Activated naive CD4-positive, alpha-beta T cell treated with anti-CD3 and anti-CD28 coated beads, Interleukin-2, amount 50 U/mL, for 24 hours (primary cell): ENCODE measurements at regions not wholly inside any gene's neighbourhood (a gene's known extent, or its start where the extent isn't known, plus 50 kb on each side); places are given as distances from the start of the nearest gene placed in this dataset.
"Not testable (repeated sequence)": the region's sequence is repeated elsewhere in the genome, so short reads cannot be mapped to it uniquely, and the experiment has no call there.

Experiments
- H3K27ac Mint-ChIP-seq: one replicate; pipeline ENCODE4 v1.8.0; 2021; ENCODE audit warnings: mild to moderate bottlenecking, mixed read lengths
- H3K27me3 Mint-ChIP-seq: one replicate; pipeline ENCODE4 v1.8.0; 2021; ENCODE audit warnings: mixed read lengths
- H3K36me3 Mint-ChIP-seq: one replicate; pipeline ENCODE4 v1.8.0; 2021; ENCODE audit warnings: mixed read lengths
- H3K4me1 Mint-ChIP-seq: one replicate; pipeline ENCODE4 v1.8.0; 2021; ENCODE audit warnings: mixed read lengths
- H3K4me3 Mint-ChIP-seq: one replicate; pipeline ENCODE4 v1.8.0; 2021; ENCODE audit warnings: mild to moderate bottlenecking, mixed read lengths
- H3K9me3 Mint-ChIP-seq: one replicate; pipeline ENCODE4 v1.8.0; 2021; ENCODE audit warnings: mixed read lengths

DNA sequence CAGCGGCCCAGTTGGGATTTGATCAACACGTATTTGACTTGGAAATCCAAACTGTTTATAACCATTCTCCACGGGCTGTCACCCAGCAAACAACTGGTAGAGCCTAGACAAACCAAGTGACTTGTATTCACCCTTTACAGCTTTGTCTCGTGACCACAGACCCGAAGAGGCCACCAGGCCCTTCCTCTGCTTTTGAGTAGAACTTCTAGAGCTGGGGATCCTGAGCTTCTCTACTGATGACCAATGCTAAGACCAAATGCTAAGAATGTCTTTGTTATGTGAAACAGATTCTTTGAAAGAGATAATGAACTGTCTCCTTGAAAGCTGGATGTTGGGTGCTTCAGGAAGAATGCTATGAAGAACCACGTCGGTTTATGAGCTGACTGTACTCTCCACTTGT lies 127.0 kb upstream of the METTL14 start:
- H3K4me3 Mint-ChIP-seq, H3K27ac Mint-ChIP-seq, H3K9me3 Mint-ChIP-seq, H3K27me3 Mint-ChIP-seq, H3K36me3 Mint-ChIP-seq, H3K4me1 Mint-ChIP-seq: not testable (repeated sequence)

GRCh38 chr4:118561559-118561958 lies 123.6 kb upstream of the METTL14 start:
- not testable (repeated sequence) for H3K4me1 Mint-ChIP-seq, H3K27me3 Mint-ChIP-seq, H3K9me3 Mint-ChIP-seq, H3K36me3 Mint-ChIP-seq, H3K27ac Mint-ChIP-seq, H3K4me3 Mint-ChIP-seq

DNA sequence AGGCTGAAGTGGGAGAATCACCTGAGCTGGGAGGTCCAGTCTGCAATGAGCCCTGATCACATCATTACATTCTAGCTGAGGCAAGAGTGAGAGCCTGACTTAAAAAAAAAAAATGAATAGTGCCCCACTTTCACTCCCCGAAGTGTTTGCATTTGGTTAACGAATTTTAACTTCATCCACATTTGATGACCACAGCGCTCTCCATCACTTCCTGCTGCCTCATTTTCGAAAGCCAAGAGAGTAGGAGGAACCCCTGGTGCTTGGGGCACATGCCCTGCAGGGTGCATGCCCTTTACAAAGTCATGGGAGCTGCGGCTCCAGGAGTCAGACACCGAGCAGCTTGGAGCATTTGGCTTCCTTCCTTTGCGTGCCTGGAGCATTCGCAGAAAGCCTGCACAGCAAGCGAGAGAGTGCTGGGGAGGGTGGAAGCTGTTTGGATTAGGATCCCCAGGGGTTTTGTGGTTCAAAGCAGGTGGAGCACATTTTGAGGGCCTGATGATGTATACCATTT lies 119.1 kb upstream of the METTL14 start:
- H3K27ac Mint-ChIP-seq, H3K4me3 Mint-ChIP-seq, H3K27me3 Mint-ChIP-seq, H3K4me1 Mint-ChIP-seq, H3K36me3 Mint-ChIP-seq, H3K9me3 Mint-ChIP-seq: not testable (repeated sequence)

DNA sequence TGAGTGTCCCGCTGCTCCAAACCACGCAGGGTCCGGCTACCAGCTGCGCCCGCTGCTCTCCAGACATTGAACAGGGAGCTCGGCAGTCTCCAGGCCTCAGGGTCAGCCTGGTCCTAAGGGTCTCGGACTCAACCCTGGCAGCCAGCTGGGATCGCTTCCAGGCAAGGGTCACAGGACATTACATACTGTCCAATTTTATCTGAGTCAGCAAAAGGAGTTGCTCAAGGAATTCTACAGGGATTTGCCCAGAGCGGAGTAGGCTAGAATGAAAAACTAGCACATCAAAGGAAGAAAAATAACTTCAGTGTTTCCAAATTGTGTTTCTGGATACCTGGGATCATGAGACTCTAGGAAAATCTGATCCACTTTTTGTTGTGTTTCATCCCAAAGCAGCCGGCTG lies 112.2 kb upstream of the METTL14 start:
- not testable (repeated sequence) for H3K9me3 Mint-ChIP-seq, H3K4me3 Mint-ChIP-seq, H3K27ac Mint-ChIP-seq, H3K4me1 Mint-ChIP-seq, H3K36me3 Mint-ChIP-seq, H3K27me3 Mint-ChIP-seq

DNA sequence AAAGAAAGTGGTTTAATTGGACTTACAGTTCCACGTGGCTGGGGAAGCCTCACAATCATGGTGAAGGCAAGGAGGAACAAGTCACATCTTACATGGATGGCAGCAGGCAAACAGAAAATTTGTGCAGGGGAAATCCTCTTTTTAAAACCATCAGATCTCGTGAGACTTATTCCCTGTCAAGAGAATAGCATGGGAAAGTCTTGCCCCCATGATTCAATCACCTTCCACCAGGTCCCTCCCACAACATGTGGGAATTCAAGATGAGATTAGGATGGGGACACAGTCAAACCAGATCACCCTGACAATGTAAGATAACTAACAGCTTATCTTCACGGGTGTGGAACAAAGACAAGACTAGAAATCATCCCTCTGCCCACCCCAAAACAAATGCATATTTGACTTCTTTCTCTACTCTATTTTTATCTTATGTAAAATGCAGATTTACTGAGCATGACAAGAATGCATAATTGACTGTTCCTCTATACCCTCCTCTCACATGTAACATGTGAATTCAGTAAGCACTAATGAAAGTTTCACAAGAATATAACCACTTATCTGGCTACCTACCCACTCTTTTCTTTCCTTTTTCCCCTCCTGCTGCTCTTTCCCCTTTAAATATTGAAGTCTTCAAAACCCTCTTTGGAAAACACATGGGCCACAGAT lies 110.8 kb upstream of the METTL14 start:
- not testable (repeated sequence) for H3K27ac Mint-ChIP-seq, H3K9me3 Mint-ChIP-seq, H3K27me3 Mint-ChIP-seq, H3K36me3 Mint-ChIP-seq, H3K4me1 Mint-ChIP-seq, H3K4me3 Mint-ChIP-seq

DNA sequence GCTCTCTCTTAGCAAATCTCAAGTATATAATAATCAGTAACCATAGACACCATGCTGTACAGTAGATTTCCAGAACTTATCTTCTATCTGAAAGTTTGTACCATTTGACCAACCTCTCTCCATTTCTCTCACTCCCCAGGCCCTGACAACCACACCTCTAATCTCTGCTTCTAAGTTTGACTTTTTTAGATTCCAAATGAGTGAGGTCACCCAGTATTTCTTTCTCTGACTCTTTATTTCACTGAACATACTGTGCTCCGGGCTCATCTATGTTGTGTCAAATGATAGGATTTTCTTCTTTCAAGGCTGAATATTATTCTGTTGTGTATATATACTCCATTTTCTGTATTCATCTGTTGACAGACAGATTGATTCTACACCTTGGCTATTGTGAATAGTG lies 110.1 kb upstream of the METTL14 start:
- H3K4me1 Mint-ChIP-seq, H3K27ac Mint-ChIP-seq, H3K4me3 Mint-ChIP-seq, H3K27me3 Mint-ChIP-seq, H3K36me3 Mint-ChIP-seq, H3K9me3 Mint-ChIP-seq: not testable (repeated sequence)

- H3K27me3 Mint-ChIP-seq, H3K27ac Mint-ChIP-seq, H3K4me3 Mint-ChIP-seq, H3K36me3 Mint-ChIP-seq, H3K4me1 Mint-ChIP-seq, H3K9me3 Mint-ChIP-seq: not testable (repeated sequence)
Observed at GRCh38 chr4:118575726-118576125, 109.5 kb upstream of the METTL14 start.

DNA sequence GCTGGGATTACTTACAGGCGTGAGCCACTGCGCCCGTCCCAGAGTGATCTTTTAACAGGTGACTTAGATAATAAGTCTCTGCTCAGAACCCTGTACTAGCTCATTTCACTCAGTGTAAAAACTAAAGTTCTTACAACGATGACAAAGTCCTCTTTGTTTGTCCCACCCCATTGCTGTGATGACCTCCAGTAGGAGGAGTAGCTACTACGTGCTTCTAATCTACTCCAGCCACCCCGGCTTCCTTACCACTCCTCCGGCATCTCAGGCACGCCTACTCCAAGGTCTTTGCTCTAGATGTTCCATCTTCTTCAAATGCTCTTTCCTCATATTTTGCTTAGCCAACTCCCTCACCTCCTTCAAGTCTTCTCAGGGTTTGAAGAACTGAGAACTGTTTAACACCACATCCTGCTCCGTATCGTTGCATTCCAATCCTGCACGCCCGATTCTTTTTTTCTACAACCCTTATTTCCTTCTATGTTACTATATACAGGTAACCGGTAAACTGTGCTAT lies 108.4 kb upstream of the METTL14 start:
- not testable (repeated sequence) for H3K27me3 Mint-ChIP-seq, H3K4me3 Mint-ChIP-seq, H3K36me3 Mint-ChIP-seq, H3K9me3 Mint-ChIP-seq, H3K27ac Mint-ChIP-seq, H3K4me1 Mint-ChIP-seq

DNA sequence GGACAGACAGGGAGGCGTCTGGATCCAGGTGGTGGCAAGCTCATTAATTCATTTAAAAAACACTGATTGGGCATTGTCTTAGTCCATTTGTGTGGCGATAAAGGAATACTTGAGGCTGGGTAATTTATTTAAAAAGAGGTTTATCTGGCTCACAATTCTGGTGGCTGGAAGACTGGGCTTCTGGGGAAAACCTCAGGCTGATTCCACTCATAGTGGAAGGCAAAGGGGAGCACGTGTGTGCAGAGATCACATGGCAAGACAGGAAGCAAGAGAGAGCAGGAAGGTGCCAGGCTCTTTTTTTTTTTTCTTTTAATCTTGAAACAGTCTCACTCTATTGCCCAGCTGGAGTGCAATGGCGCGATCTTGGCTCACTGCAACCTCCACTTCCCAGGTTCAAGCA lies 100.2 kb upstream of the METTL14 start:
- Mint-ChIP-seq H3K4me3 (no peak overlapping the region), H3K36me3 (no peaks in the 10 kb centered on the region), H3K4me1 (no peaks in the 10 kb centered on the region), H3K27me3 (peaks cover 16% of the 10 kb centered on the region), H3K9me3 (no peaks in the 10 kb centered on the region), H3K27ac (no peak overlapping the region)

- Mint-ChIP-seq H3K4me3 (no peak overlapping the region), H3K9me3 (no peaks in the 10 kb centered on the region), H3K27me3 (peaks cover 14% of the 10 kb centered on the region), H3K4me1 (peaks cover 10% of the 10 kb centered on the region), H3K27ac (no peak overlapping the region), H3K36me3 (no peaks in the 10 kb centered on the region)
Observed at GRCh38 chr4:118586357-118586790, 98.8 kb upstream of the METTL14 start.

DNA sequence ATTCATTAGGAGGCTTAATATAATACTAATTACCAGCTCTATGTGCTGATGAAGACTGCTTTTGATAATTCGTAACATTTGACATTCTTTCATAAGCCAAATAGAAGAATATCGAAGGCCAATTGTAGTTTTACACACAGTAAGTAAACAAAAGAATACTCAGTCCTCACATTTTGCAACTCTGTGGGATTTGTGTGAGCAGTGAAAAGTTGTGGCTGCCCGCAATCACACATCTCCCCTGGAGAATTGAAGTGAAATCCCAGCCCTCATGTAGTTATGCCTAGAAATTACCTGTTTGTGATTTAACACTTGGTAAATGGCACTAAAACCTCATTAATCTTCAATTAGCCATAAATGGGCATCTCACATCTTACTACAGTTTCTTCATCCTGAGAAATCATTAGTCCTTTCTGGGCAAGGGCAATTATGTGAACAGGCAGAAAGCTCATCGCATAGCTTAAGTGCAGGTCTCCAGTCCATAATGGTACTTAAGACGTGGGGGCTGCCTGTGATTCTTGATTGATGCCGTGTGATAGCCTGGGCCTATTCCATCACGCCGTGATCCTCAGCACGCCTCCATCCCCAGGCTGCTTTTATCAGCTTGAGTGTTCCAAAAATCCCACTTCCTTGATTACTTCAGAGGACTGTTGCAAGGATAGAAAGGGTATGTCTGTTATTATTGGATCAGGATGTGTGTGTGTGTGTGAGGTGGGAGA lies 97.9 kb upstream of the METTL14 start:
- Mint-ChIP-seq H3K9me3 (no peaks in the 10 kb centered on the region), H3K27ac (no peak overlapping the region), H3K36me3 (peaks cover 2% of the 10 kb centered on the region), H3K27me3 (peaks cover 14% of the 10 kb centered on the region), H3K4me3 (no peak overlapping the region), H3K4me1 (peaks cover 14% of the 10 kb centered on the region)

- H3K4me1 Mint-ChIP-seq = peaks cover 14% of the 10 kb centered on the region
- H3K4me3 Mint-ChIP-seq = no peak overlapping the region
- H3K36me3 Mint-ChIP-seq = peaks cover 2% of the 10 kb centered on the region
- peaks cover 14% of the 10 kb centered on the region for H3K27me3 Mint-ChIP-seq
- no peak overlapping the region for H3K27ac Mint-ChIP-seq
- H3K9me3 Mint-ChIP-seq = no peaks in the 10 kb centered on the region
Observed at GRCh38 chr4:118587946-118588345, 97.2 kb upstream of the METTL14 start.

- Mint-ChIP-seq H3K4me1 (peaks cover 14% of the 10 kb centered on the region), H3K4me3 (no peak overlapping the region), H3K36me3 (peaks cover 2% of the 10 kb centered on the region), H3K27me3 (peaks cover 9% of the 10 kb centered on the region), H3K9me3 (no peaks in the 10 kb centered on the region), H3K27ac (no peak overlapping the region)
Observed at GRCh38 chr4:118589471-118590055, 95.6 kb upstream of the METTL14 start.

GRCh38 chr4:118591339-118592046 lies 93.7 kb upstream of the METTL14 start:
- not testable (repeated sequence) for H3K27me3 Mint-ChIP-seq, H3K36me3 Mint-ChIP-seq, H3K9me3 Mint-ChIP-seq
- Mint-ChIP-seq H3K4me3 (peak overlapping the region; percentile 96), H3K27ac (peak overlapping the region; percentile 98), H3K4me1 (peaks cover 14% of the 10 kb centered on the region)

- H3K4me3 Mint-ChIP-seq, H3K36me3 Mint-ChIP-seq, H3K27me3 Mint-ChIP-seq, H3K27ac Mint-ChIP-seq, H3K9me3 Mint-ChIP-seq: not testable (repeated sequence)
- peaks cover 14% of the 10 kb centered on the region for H3K4me1 Mint-ChIP-seq
Observed at GRCh38 chr4:118592289-118592688, 92.9 kb upstream of the METTL14 start.

DNA sequence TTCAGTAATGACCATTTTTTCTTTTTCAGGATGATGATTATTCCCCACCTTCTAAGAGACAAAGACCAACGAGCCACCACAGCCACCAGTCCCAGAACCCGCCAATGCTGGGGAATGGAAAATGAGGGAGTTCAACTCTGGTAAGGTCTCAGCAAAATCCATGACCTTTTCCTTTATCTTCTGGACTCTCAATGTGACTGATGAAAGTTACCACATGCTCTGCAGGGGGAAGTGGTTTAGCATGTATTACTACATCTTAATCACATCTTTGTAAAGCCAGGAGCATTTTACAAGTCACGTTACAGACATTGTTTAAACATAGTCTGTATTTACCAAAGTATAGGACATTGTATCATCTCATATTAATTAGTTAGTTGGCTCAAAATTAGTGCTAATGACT lies 89.3 kb upstream of the METTL14 start:
- not testable (repeated sequence) for H3K4me3 Mint-ChIP-seq, H3K9me3 Mint-ChIP-seq, H3K36me3 Mint-ChIP-seq, H3K27ac Mint-ChIP-seq, H3K27me3 Mint-ChIP-seq, H3K4me1 Mint-ChIP-seq
